ENCODE measurements at regions not wholly inside any gene's neighbourhood (a gene's known extent, or its start where the extent isn't known, plus 50 kb on each side); places are given as distances from the start of the nearest gene placed in this dataset.

GRCh38 chr12:90829044-90829443 is 125.9 kb downstream of the CCER1 start:
- peaks cover 26% of the 10 kb centered on the region for H3K4me1 Mint-ChIP-seq
- no peak overlapping the region for H3K27ac Mint-ChIP-seq
- H3K27me3 Mint-ChIP-seq (ENCODE audit: low read depth): no peaks in the 10 kb centered on the region
- no peaks in the 10 kb centered on the region for H3K36me3 Mint-ChIP-seq
- no peak overlapping the region for H3K4me3 Mint-ChIP-seq
- TF ChIP-seq, protein P1, sequence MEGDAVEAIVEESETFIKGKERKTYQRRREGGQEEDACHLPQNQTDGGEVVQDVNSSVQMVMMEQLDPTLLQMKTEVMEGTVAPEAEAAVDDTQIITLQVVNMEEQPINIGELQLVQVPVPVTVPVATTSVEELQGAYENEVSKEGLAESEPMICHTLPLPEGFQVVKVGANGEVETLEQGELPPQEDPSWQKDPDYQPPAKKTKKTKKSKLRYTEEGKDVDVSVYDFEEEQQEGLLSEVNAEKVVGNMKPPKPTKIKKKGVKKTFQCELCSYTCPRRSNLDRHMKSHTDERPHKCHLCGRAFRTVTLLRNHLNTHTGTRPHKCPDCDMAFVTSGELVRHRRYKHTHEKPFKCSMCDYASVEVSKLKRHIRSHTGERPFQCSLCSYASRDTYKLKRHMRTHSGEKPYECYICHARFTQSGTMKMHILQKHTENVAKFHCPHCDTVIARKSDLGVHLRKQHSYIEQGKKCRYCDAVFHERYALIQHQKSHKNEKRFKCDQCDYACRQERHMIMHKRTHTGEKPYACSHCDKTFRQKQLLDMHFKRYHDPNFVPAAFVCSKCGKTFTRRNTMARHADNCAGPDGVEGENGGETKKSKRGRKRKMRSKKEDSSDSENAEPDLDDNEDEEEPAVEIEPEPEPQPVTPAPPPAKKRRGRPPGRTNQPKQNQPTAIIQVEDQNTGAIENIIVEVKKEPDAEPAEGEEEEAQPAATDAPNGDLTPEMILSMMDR (IDR thresholded peaks at IDR 0.05; ENCODE audit: unreplicated experiment): no peak
- DNase-seq (ENCODE audit: low spot score in 2 of 2, unreplicated experiment in 2 of 2): no peak
- peaks cover 3% of the 10 kb centered on the region for H3K9me3 Mint-ChIP-seq

DNA sequence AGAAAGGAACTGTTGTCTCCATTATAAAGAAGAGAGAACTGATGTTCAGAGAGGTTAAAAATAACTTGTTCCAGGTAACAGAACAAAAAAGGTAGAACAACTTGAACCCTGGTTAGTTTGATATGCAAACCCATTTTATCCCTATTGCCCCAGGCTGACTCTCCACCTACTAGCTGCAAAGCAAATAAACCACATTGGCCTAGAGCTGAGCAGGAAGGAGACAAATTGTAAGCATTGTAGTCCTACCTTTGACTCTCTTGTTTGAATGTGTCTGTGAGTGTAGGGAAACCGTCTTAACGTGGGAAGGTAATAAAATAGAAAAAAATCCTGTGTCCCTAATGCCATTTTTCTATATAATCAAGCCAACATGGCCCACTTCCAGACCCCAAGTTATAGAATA is 126.4 kb downstream of the CCER1 start:
- DNase-seq (ENCODE audit: low spot score in 2 of 2, unreplicated experiment in 2 of 2): no peak
- no peak overlapping the region for H3K27ac Mint-ChIP-seq
- no peak overlapping the region for H3K4me3 Mint-ChIP-seq
- peaks cover 23% of the 10 kb centered on the region for H3K4me1 Mint-ChIP-seq
- no peaks in the 10 kb centered on the region for H3K36me3 Mint-ChIP-seq
- TF ChIP-seq, protein P1 (IDR thresholded peaks at IDR 0.05; ENCODE audit: unreplicated experiment): no peak
- peaks cover 3% of the 10 kb centered on the region for H3K9me3 Mint-ChIP-seq
- H3K27me3 Mint-ChIP-seq (ENCODE audit: low read depth): no peaks in the 10 kb centered on the region

GRCh38 chr12:90827567-90827966 is 127.4 kb downstream of the CCER1 start:
- TF ChIP-seq, protein P1 (IDR thresholded peaks at IDR 0.05; ENCODE audit: unreplicated experiment): no peak

DNA sequence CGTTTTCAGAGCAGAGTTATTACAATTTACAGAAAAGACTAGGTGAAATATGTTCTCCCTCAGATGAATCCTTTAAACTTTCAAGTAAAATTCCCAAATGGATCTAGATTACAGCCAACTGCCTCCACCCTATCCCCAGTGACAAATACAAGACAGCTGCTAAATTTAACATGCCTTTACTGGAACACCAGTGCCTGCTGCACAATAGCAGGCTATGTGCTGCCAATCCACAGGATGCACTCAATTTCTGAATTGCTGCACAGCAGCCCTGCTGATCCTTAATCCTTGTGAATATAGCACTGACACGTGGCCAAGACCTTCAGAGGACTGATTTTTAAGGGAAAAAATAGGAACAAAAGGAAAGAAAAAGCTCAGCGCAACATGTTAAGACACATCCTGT is 128.9 kb downstream of the CCER1 start:
- Mint-ChIP-seq H3K4me1 (peaks cover 8% of the 10 kb centered on the region), H3K4me3 (no peak overlapping the region), H3K27me3 (ENCODE audit: low read depth) (no peaks in the 10 kb centered on the region), H3K9me3 (peaks cover 3% of the 10 kb centered on the region), H3K27ac (no peak overlapping the region), H3K36me3 (no peaks in the 10 kb centered on the region)
- TF ChIP-seq, protein P1 (IDR thresholded peaks at IDR 0.05; ENCODE audit: unreplicated experiment): no peak
- DNase-seq (ENCODE audit: low spot score in 2 of 2, unreplicated experiment in 2 of 2): no peak

More at GRCh38 chr12:90827567-90827966, 127.4 kb downstream of the CCER1 start:
- Mint-ChIP-seq H3K9me3 (peaks cover 3% of the 10 kb centered on the region), H3K36me3 (no peaks in the 10 kb centered on the region), H3K4me3 (no peak overlapping the region), H3K4me1 (peaks cover 14% of the 10 kb centered on the region), H3K27ac (no peak overlapping the region), H3K27me3 (ENCODE audit: low read depth) (no peaks in the 10 kb centered on the region)
- no peak for DNase-seq (ENCODE audit: low spot score in 2 of 2, unreplicated experiment in 2 of 2)

DNA sequence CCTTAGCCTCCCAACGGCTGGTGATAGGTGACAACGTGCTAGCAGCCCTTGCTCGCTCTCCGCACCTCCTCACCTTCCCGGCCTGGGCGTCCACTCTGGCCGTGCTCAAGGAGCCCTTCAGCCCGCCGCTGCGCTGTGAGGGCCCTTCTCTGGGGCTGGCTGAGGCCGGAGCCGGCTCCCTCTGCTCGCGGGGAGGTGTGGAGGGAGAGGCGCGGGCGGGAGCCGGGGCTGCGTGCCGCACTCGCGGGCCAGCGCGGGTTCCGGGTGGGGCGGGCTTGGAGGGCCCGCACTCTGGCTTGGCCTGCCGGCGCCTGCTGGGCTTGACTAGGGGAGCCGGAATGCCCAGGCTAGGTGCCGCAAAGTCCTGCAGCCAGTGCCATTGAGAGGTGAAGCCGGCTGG is 131.1 kb downstream of the CCER1 start:
- H3K4me1 Mint-ChIP-seq: peaks cover 8% of the 10 kb centered on the region
- DNase-seq (ENCODE audit: low spot score in 2 of 2, unreplicated experiment in 2 of 2): no peak
- H3K9me3 Mint-ChIP-seq: peaks cover 3% of the 10 kb centered on the region
- TF ChIP-seq, protein P1 (IDR thresholded peaks at IDR 0.05; ENCODE audit: unreplicated experiment): no peak
- H3K27me3 Mint-ChIP-seq (ENCODE audit: low read depth): no peaks in the 10 kb centered on the region
- H3K4me3 Mint-ChIP-seq: no peak overlapping the region
- H3K36me3 Mint-ChIP-seq: no peaks in the 10 kb centered on the region
- H3K27ac Mint-ChIP-seq: no peak overlapping the region

- H3K9me3 Mint-ChIP-seq: peaks cover 4% of the 10 kb centered on the region
- H3K27me3 Mint-ChIP-seq (ENCODE audit: low read depth): no peaks in the 10 kb centered on the region
- H3K4me1 Mint-ChIP-seq: no peaks in the 10 kb centered on the region
- no peaks in the 10 kb centered on the region for H3K36me3 Mint-ChIP-seq
- no peak overlapping the region for H3K27ac Mint-ChIP-seq
- TF ChIP-seq, protein P1 (IDR thresholded peaks at IDR 0.05; ENCODE audit: unreplicated experiment): no peak
- no peak for DNase-seq (ENCODE audit: low spot score in 2 of 2, unreplicated experiment in 2 of 2)
- H3K4me3 Mint-ChIP-seq: no peak overlapping the region
Observed at GRCh38 chr12:90819709-90820108, 135.3 kb downstream of the CCER1 start.

Measured in mesothelial cell of epicardium (in vitro differentiated cells).